Smooth muscle cell (in vitro differentiated cells): ENCODE measurements at regions not wholly inside any gene's neighbourhood (a gene's known extent, or its start where the extent isn't known, plus 50 kb on each side); places are given as distances from the start of the nearest gene placed in this dataset.

Source experiments
- DNase-seq: peaks from one replicate; lab custom pipeline; 2025; ENCODE audit not compliant: unreplicated experiment; lab: John Stamatoyannopoulos, UW
- H2AFZ ChIP-seq: fragments of 200-600 bp; sonication (generic); 2 replicates; pipeline ENCODE4 v1.6.0; 2016; ENCODE audit warnings: antibody characterized with exemption, low read depth, mild to moderate bottlenecking
- H3F3A ChIP-seq: fragments of 200-600 bp; sonication (generic); 2 replicates; pipeline ENCODE4 v1.6.0; 2017; ENCODE audit warnings: antibody characterized with exemption, low read depth
- H3K27ac ChIP-seq: fragments of 200-600 bp; sonication (generic); 2 replicates; pipeline ENCODE4 v1.5.1; 2016; ENCODE audit warnings: low read depth, mild to moderate bottlenecking
- H3K27me3 ChIP-seq: fragments of 200-600 bp; sonication (generic); 2 replicates; pipeline ENCODE4 v1.6.1; 2016; ENCODE audit warnings: low read depth, mild to moderate bottlenecking
- H3K36me3 ChIP-seq: fragments of 200-600 bp; sonication (generic); 2 replicates; pipeline ENCODE4 v1.5.1; 2016; ENCODE audit warnings: low read depth
- H3K4me1 ChIP-seq: fragments of 200-600 bp; sonication (generic); 2 replicates; pipeline ENCODE4 v1.5.1; 2016; ENCODE audit warnings: low read depth
- H3K4me2 ChIP-seq: fragments of 200-600 bp; sonication (generic); 2 replicates; pipeline ENCODE4 v1.6.0; 2016; ENCODE audit warnings: mild to moderate bottlenecking
- H3K4me3 ChIP-seq: fragments of 200-600 bp; sonication (generic); 2 replicates; pipeline ENCODE4 v1.5.1; 2016; ENCODE audit warnings: mild to moderate bottlenecking
- H3K79me2 ChIP-seq: fragments of 200-600 bp; sonication (generic); 2 replicates; pipeline ENCODE4 v1.6.0; 2016; ENCODE audit warnings: low read depth, mild to moderate bottlenecking
- H3K9ac ChIP-seq: fragments of 200-600 bp; sonication (generic); 2 replicates; pipeline ENCODE4 v1.6.0; 2016; ENCODE audit warnings: low read depth
- H3K9me3 ChIP-seq: fragments of 200-600 bp; sonication (generic); replicated peaks from 2 replicates; pipeline ENCODE4 v1.5.1; 2016; ENCODE audit warnings: low read depth
- H4K20me1 ChIP-seq: fragments of 200-600 bp; sonication (generic); 2 replicates; pipeline ENCODE4 v1.6.0; 2016; ENCODE audit warnings: low read depth
- CTCF ChIP-seq: fragments of 200-600 bp; sonication (generic); IDR thresholded peaks from 2 replicates; pipeline ENCODE4 v1.5.1; 2017; ENCODE audit warnings: borderline replicate concordance, mild to moderate bottlenecking, antibody characterized with exemption; ENCODE audit not compliant: insufficient read depth, poor library complexity, severe bottlenecking
- WGBS: methylation state at CpG from one replicate; pipeline ENCODE4 v1.1.7; 2016; ENCODE audit warnings: low lambda C conversion rate; 5-methylcytosine and 5-hydroxymethylcytosine counted together

GRCh38 chr10:107687701-107688100, 523.2 kb upstream of the SORCS1 start:
- H3K4me3 ChIP-seq: no peak overlapping the region
- no peak overlapping the region for H3K4me2 ChIP-seq
- 94% methylated on average over 2 of the region's 2 CpGs for WGBS
- no peaks in the 10 kb centered on the region for H3K9me3 ChIP-seq
- DNase-seq: no peak
- no peaks in the 10 kb centered on the region for H4K20me1 ChIP-seq
- no peaks in the 10 kb centered on the region for H3K36me3 ChIP-seq
- H3K27me3 ChIP-seq: no peaks in the 10 kb centered on the region
- no peak overlapping the region for H3K27ac ChIP-seq
- no peak overlapping the region for H2AFZ ChIP-seq
- H3F3A ChIP-seq: no peaks in the 10 kb centered on the region
- H3K4me1 ChIP-seq: no peaks in the 10 kb centered on the region
- TF ChIP-seq CTCF: no peak
- H3K79me2 ChIP-seq: no peaks in the 10 kb centered on the region
- H3K9ac ChIP-seq: no peak overlapping the region

GRCh38 chr10:107686095-107686494, 521.6 kb upstream of the SORCS1 start:
- no peak for DNase-seq
- no peaks in the 10 kb centered on the region for H3K36me3 ChIP-seq
- no peaks in the 10 kb centered on the region for H3F3A ChIP-seq
- WGBS: 87% methylated on average over 3 of the region's 3 CpGs
- no peak overlapping the region for H3K27ac ChIP-seq
- no peaks in the 10 kb centered on the region for H4K20me1 ChIP-seq
- no peak overlapping the region for H2AFZ ChIP-seq
- H3K9ac ChIP-seq: no peak overlapping the region
- H3K9me3 ChIP-seq: no peaks in the 10 kb centered on the region
- no peaks in the 10 kb centered on the region for H3K27me3 ChIP-seq
- TF ChIP-seq CTCF: no peak
- no peak overlapping the region for H3K4me2 ChIP-seq
- H3K4me3 ChIP-seq: no peak overlapping the region
- H3K4me1 ChIP-seq: no peaks in the 10 kb centered on the region
- H3K79me2 ChIP-seq: no peaks in the 10 kb centered on the region

- Histone ChIP-seq H4K20me1 (no peaks in the 10 kb centered on the region), H2AFZ (no peak overlapping the region), H3K9ac (no peak overlapping the region), H3F3A (no peaks in the 10 kb centered on the region), H3K79me2 (no peaks in the 10 kb centered on the region), H3K27ac (no peak overlapping the region), H3K36me3 (no peaks in the 10 kb centered on the region), H3K4me2 (no peak overlapping the region), H3K9me3 (no peaks in the 10 kb centered on the region), H3K27me3 (no peaks in the 10 kb centered on the region), H3K4me3 (no peak overlapping the region), H3K4me1 (no peaks in the 10 kb centered on the region)
- no peak for TF ChIP-seq CTCF
- no peak for DNase-seq
Observed at GRCh38 chr10:107671960-107672359, 507.5 kb upstream of the SORCS1 start.

GRCh38 chr10:107666214-107666613, 501.7 kb upstream of the SORCS1 start:
- no peak for DNase-seq
- Histone ChIP-seq H3K27ac (no peak overlapping the region), H3F3A (no peaks in the 10 kb centered on the region), H3K4me3 (no peak overlapping the region), H3K4me1 (no peaks in the 10 kb centered on the region), H2AFZ (no peak overlapping the region), H3K36me3 (no peaks in the 10 kb centered on the region), H3K9ac (no peak overlapping the region), H3K79me2 (no peaks in the 10 kb centered on the region), H3K4me2 (no peak overlapping the region), H3K9me3 (no peaks in the 10 kb centered on the region), H3K27me3 (no peaks in the 10 kb centered on the region), H4K20me1 (no peaks in the 10 kb centered on the region)
- no peak for TF ChIP-seq CTCF
- WGBS: 72% methylated on average over 5 of the region's 5 CpGs
